Upper lobe of left lung (tissue), 4 donors: ENCODE measurements at regions not wholly inside any gene's neighbourhood (a gene's known extent, or its start where the extent isn't known, plus 50 kb on each side); places are given as distances from the start of the nearest gene placed in this dataset.
"Not testable (repeated sequence)": the region's sequence is repeated elsewhere in the genome, so short reads cannot be mapped to it uniquely, and the experiment has no call there.

ENCODE experiments used
- POLR2A ChIP-seq, 4 donors: fragments of 450-650 bp; IDR thresholded peaks; one replicate each; pipeline ENCODE4 v1.5.1; 2016 to 2017; ENCODE audit warnings: antibody characterized with exemption in 4 of 4, mild to moderate bottlenecking in 2 of 4
- POLR2AphosphoS5 ChIP-seq, 2 donors: sonication (generic); formaldehyde crosslinking; IDR thresholded peaks; one replicate each; pipeline ENCODE4 v1.5.1; 2017; ENCODE audit warnings: antibody characterized with exemption in 2 of 2
- TF ChIP-seq, protein P1 (sequence below), 6 experiments: fragments of 450-650 bp in 4 of 6; fragments of 200-600 bp in 2 of 6; sonication (generic) in 2 of 6; IDR thresholded peaks; one replicate each; pipeline ENCODE4 v1.5.1; 2016 to 2019; ENCODE audit warnings: antibody characterized with exemption in 6 of 6

DNA sequence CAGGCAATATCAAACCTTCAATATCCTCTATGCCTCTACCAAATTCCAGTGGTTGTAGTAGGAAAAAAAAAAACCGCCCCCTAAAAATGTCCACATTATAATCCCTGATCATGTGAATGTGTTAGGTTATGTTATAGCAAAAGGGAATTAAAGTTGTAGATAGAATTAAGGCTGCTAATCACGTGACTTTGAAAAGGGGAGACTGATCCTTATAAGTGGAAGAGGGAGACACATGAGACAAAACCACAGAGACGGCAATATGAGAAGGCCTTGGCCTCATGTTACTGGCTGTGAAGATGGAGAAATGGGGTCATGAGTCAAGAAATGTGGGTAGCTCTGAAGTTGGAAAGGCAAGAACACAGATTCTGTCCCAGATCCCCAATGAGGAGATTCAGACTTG is 1711.3 kb downstream of the KHDRBS2 start:
- TF ChIP-seq POLR2A, POLR2AphosphoS5 (IDR thresholded peaks at IDR 0.05): not testable (repeated sequence)
- TF ChIP-seq, protein P1, sequence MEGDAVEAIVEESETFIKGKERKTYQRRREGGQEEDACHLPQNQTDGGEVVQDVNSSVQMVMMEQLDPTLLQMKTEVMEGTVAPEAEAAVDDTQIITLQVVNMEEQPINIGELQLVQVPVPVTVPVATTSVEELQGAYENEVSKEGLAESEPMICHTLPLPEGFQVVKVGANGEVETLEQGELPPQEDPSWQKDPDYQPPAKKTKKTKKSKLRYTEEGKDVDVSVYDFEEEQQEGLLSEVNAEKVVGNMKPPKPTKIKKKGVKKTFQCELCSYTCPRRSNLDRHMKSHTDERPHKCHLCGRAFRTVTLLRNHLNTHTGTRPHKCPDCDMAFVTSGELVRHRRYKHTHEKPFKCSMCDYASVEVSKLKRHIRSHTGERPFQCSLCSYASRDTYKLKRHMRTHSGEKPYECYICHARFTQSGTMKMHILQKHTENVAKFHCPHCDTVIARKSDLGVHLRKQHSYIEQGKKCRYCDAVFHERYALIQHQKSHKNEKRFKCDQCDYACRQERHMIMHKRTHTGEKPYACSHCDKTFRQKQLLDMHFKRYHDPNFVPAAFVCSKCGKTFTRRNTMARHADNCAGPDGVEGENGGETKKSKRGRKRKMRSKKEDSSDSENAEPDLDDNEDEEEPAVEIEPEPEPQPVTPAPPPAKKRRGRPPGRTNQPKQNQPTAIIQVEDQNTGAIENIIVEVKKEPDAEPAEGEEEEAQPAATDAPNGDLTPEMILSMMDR (IDR thresholded peaks at IDR 0.05): not testable (repeated sequence)
